ENCODE measurements at regions not wholly inside any gene's neighbourhood (a gene's known extent, or its start where the extent isn't known, plus 50 kb on each side); places are given as distances from the start of the nearest gene placed in this dataset.

GRCh38 chr19:56994251-56995017 lies 125.4 kb upstream of the USP29 start:
- Mint-ChIP-seq H3K27ac (peak overlapping the region in 1 of 6 donors; percentile 39), H3K36me3 (peaks cover 0 to 35% of the 10 kb centered on the region in 2 donors), H3K4me1 (no peaks in the 10 kb centered on the region), H3K27me3 (no peaks in the 10 kb centered on the region), H3K9me3 (peaks cover 11 to 50% (median 33%) of the 10 kb centered on the region in 7 donors), H3K4me3 (no peak overlapping the region)
- DNase-seq (no peak), ATAC-seq (ENCODE audit: low read depth in 2 of 2) (no peak)

GRCh38 chr19:56995303-56995702 lies 124.5 kb upstream of the USP29 start:
- Mint-ChIP-seq H3K36me3 (peaks cover 0 to 30% of the 10 kb centered on the region in 2 donors), H3K4me1 (no peaks in the 10 kb centered on the region), H3K27ac (peak overlapping the region in 1 of 6 donors; percentile 64), H3K9me3 (peaks cover 6 to 43% (median 26%) of the 10 kb centered on the region in 7 donors), H3K4me3 (no peak overlapping the region), H3K27me3 (no peaks in the 10 kb centered on the region)
- no peak for DNase-seq
- no peak for ATAC-seq (ENCODE audit: low read depth in 2 of 2)

GRCh38 chr19:57002195-57002601 lies 117.6 kb upstream of the USP29 start:
- no peak for ATAC-seq (ENCODE audit: low read depth in 2 of 2)
- Mint-ChIP-seq H3K36me3 (peaks cover 0 to 2% of the 10 kb centered on the region in 2 donors), H3K4me1 (no peaks in the 10 kb centered on the region)

GRCh38 chr19:57002710-57003109 lies 117.1 kb upstream of the USP29 start:
- no peak for DNase-seq
- H3K9me3 Mint-ChIP-seq = peaks cover 13 to 35% (median 27%) of the 10 kb centered on the region in 7 donors

More at GRCh38 chr19:57002195-57002601, 117.6 kb upstream of the USP29 start:
- Mint-ChIP-seq H3K4me3 (no peak overlapping the region), H3K27me3 (no peaks in the 10 kb centered on the region), H3K9me3 (peaks cover 8 to 30% (median 22%) of the 10 kb centered on the region in 7 donors), H3K27ac (no peak overlapping the region)
- DNase-seq = no peak

GRCh38 chr19:57004418-57004817 lies 115.4 kb upstream of the USP29 start:
- H3K36me3 Mint-ChIP-seq = peaks cover 0 to 17% of the 10 kb centered on the region in 2 donors
- H3K9me3 Mint-ChIP-seq = peaks cover 21 to 38% (median 31%) of the 10 kb centered on the region in 7 donors
- no peak overlapping the region for H3K4me3 Mint-ChIP-seq
- H3K4me1 Mint-ChIP-seq = no peaks in the 10 kb centered on the region
- ATAC-seq (ENCODE audit: low read depth in 2 of 2) (no peak), DNase-seq (no peak)
- H3K27ac Mint-ChIP-seq = peak overlapping the region in 1 of 6 donors; percentile 11
- H3K27me3 Mint-ChIP-seq = no peaks in the 10 kb centered on the region

More at GRCh38 chr19:57002710-57003109, 117.1 kb upstream of the USP29 start:
- H3K27me3 Mint-ChIP-seq = no peaks in the 10 kb centered on the region
- H3K4me1 Mint-ChIP-seq = no peaks in the 10 kb centered on the region
- no peak overlapping the region for H3K4me3 Mint-ChIP-seq
- no peak overlapping the region for H3K27ac Mint-ChIP-seq
- H3K36me3 Mint-ChIP-seq = peaks cover 0 to 8% of the 10 kb centered on the region in 2 donors
- no peak for ATAC-seq (ENCODE audit: low read depth in 2 of 2)

GRCh38 chr19:57008432-57008831 lies 111.4 kb upstream of the USP29 start:
- no peaks in the 10 kb centered on the region for H3K4me1 Mint-ChIP-seq
- H3K9me3 Mint-ChIP-seq = peaks cover 22 to 45% (median 30%) of the 10 kb centered on the region in 7 donors
- no peak for ATAC-seq (ENCODE audit: low read depth in 2 of 2)
- H3K36me3 Mint-ChIP-seq = peaks cover 0 to 36% of the 10 kb centered on the region in 2 donors
- DNase-seq = no peak
- peak overlapping the region in 1 of 8 donors; percentile 35 for H3K4me3 Mint-ChIP-seq
- no peaks in the 10 kb centered on the region for H3K27me3 Mint-ChIP-seq
- no peak overlapping the region for H3K27ac Mint-ChIP-seq

GRCh38 chr19:57010541-57010940 lies 109.2 kb upstream of the USP29 start:
- Mint-ChIP-seq H3K4me1 (no peaks in the 10 kb centered on the region), H3K4me3 (no peak overlapping the region), H3K27ac (no peak overlapping the region), H3K9me3 (peaks cover 29 to 57% (median 37%) of the 10 kb centered on the region in 7 donors), H3K36me3 (peaks cover 0 to 36% of the 10 kb centered on the region in 2 donors), H3K27me3 (no peaks in the 10 kb centered on the region)
- no peak for ATAC-seq (ENCODE audit: low read depth in 2 of 2)
- DNase-seq = no peak

- Mint-ChIP-seq H3K4me3 (no peak overlapping the region), H3K27ac (no peak overlapping the region), H3K4me1 (no peaks in the 10 kb centered on the region), H3K27me3 (peaks cover 0 to 15% (median 7%) of the 10 kb centered on the region in 3 donors), H3K9me3 (peaks cover 8 to 32% (median 22%) of the 10 kb centered on the region in 7 donors), H3K36me3 (peaks cover 6 to 24% of the 10 kb centered on the region in 2 donors)
- ATAC-seq (ENCODE audit: low read depth in 2 of 2) (no peak), DNase-seq (no peak)
Observed at GRCh38 chr19:57016076-57016475, 103.7 kb upstream of the USP29 start.

- no peak for DNase-seq
- peaks cover 8 to 32% (median 24%) of the 10 kb centered on the region in 7 donors for H3K9me3 Mint-ChIP-seq
- H3K27ac Mint-ChIP-seq = no peak overlapping the region
- H3K4me3 Mint-ChIP-seq = peak overlapping the region in 1 of 8 donors; percentile 70
- no peaks in the 10 kb centered on the region for H3K4me1 Mint-ChIP-seq
- ATAC-seq (ENCODE audit: low read depth in 2 of 2) = no peak
- peaks cover 6 to 20% of the 10 kb centered on the region in 2 donors for H3K36me3 Mint-ChIP-seq
- peaks cover 0 to 15% (median 11%) of the 10 kb centered on the region in 3 donors for H3K27me3 Mint-ChIP-seq
Observed at GRCh38 chr19:57016491-57016890, 103.3 kb upstream of the USP29 start.

GRCh38 chr19:57025491-57025890 lies 94.3 kb upstream of the USP29 start:
- Mint-ChIP-seq H3K27me3 (peaks cover 0 to 12% (median 7%) of the 10 kb centered on the region in 3 donors), H3K27ac (no peak overlapping the region), H3K4me1 (no peaks in the 10 kb centered on the region), H3K4me3 (no peak overlapping the region), H3K9me3 (peaks cover 3 to 32% (median 19%) of the 10 kb centered on the region in 7 donors), H3K36me3 (no peaks in the 10 kb centered on the region)
- ATAC-seq (ENCODE audit: low read depth in 2 of 2) = no peak
- DNase-seq = no peak

GRCh38 chr19:57026476-57026875 lies 93.3 kb upstream of the USP29 start:
- H3K9me3 Mint-ChIP-seq = peaks cover 3 to 37% (median 17%) of the 10 kb centered on the region in 7 donors
- no peak overlapping the region for H3K4me3 Mint-ChIP-seq
- no peak for DNase-seq
- H3K27me3 Mint-ChIP-seq = peaks cover 0 to 9% (median 7%) of the 10 kb centered on the region in 3 donors
- no peaks in the 10 kb centered on the region for H3K4me1 Mint-ChIP-seq
- H3K36me3 Mint-ChIP-seq = no peaks in the 10 kb centered on the region
- no peak for ATAC-seq (ENCODE audit: low read depth in 2 of 2)
- H3K27ac Mint-ChIP-seq = no peak overlapping the region

- DNase-seq (no peak), ATAC-seq (ENCODE audit: low read depth in 2 of 2) (no peak)
- no peak overlapping the region for H3K27ac Mint-ChIP-seq
- H3K9me3 Mint-ChIP-seq = peaks cover 3 to 38% (median 17%) of the 10 kb centered on the region in 7 donors
- H3K36me3 Mint-ChIP-seq = no peaks in the 10 kb centered on the region
- no peak overlapping the region for H3K4me3 Mint-ChIP-seq
- no peaks in the 10 kb centered on the region for H3K4me1 Mint-ChIP-seq
- peaks cover 0 to 7% (median 7%) of the 10 kb centered on the region in 3 donors for H3K27me3 Mint-ChIP-seq
Observed at GRCh38 chr19:57027360-57027759, 92.4 kb upstream of the USP29 start.

GRCh38 chr19:57028804-57029525 lies 90.8 kb upstream of the USP29 start:
- H3K9me3 Mint-ChIP-seq = peaks cover 4 to 41% (median 21%) of the 10 kb centered on the region in 7 donors
- H3K27ac Mint-ChIP-seq = no peak overlapping the region
- no peak overlapping the region for H3K4me3 Mint-ChIP-seq
- peaks cover 4 to 7% (median 7%) of the 10 kb centered on the region in 3 donors for H3K27me3 Mint-ChIP-seq
- peaks cover 0 to 6% of the 10 kb centered on the region in 2 donors for H3K36me3 Mint-ChIP-seq
- H3K4me1 Mint-ChIP-seq = no peaks in the 10 kb centered on the region
- no peak for DNase-seq
- no peak for ATAC-seq (ENCODE audit: low read depth in 2 of 2)

Data from naive B cell (primary cell).